Central memory CD8-positive, alpha-beta T cell (primary cell): ENCODE measurements at regions not wholly inside any gene's neighbourhood (a gene's known extent, or its start where the extent isn't known, plus 50 kb on each side); places are given as distances from the start of the nearest gene placed in this dataset.

Source experiments
- ATAC-seq: fragments of 150-1000 bp; cut with Tn5 transposase; replicated peaks from 2 replicates; pipeline ENCODE4 v1.10.0; 2022; ENCODE audit warnings: mild to moderate bottlenecking, moderate FRiP score, moderate number of reproducible peaks; ENCODE audit not compliant: poor library complexity, severe bottlenecking; ENCODE audit errors: extremely low read depth
- DNase-seq, 2 donors: peaks; one replicate each; pipeline ENCODE4 v3.0.0; 2021; ENCODE audit warnings: low spot score in 2 of 2
- H3K27ac Mint-ChIP-seq: one replicate; pipeline ENCODE4 v1.8.0; 2022; ENCODE audit warnings: low read depth, mild to moderate bottlenecking, moderate library complexity, mixed read lengths
- H3K27me3 Mint-ChIP-seq: one replicate; pipeline ENCODE4 v1.8.0; 2022; ENCODE audit warnings: mixed read lengths
- H3K36me3 Mint-ChIP-seq: one replicate; pipeline ENCODE4 v1.8.0; 2022; ENCODE audit warnings: mild to moderate bottlenecking, moderate library complexity, mixed read lengths; ENCODE audit not compliant: insufficient read depth
- H3K4me1 Mint-ChIP-seq: one replicate; pipeline ENCODE4 v1.8.0; 2022; ENCODE audit warnings: mixed read lengths
- H3K4me3 Mint-ChIP-seq: one replicate; pipeline ENCODE4 v1.8.0; 2022; ENCODE audit warnings: mild to moderate bottlenecking, moderate library complexity, mixed read lengths
- H3K9me3 Mint-ChIP-seq: one replicate; pipeline ENCODE4 v1.8.0; 2022; ENCODE audit warnings: mixed read lengths

GRCh38 chr13:111901267-111901915 lies 165.6 kb upstream of the SOX1 start:
- H3K4me1 Mint-ChIP-seq, result no peaks in the 10 kb centered on the region
- H3K36me3 Mint-ChIP-seq, result no peaks in the 10 kb centered on the region
- peaks cover 10% of the 10 kb centered on the region for H3K27me3 Mint-ChIP-seq
- H3K27ac Mint-ChIP-seq, result no peak overlapping the region
- peaks cover 5% of the 10 kb centered on the region for H3K9me3 Mint-ChIP-seq
- H3K4me3 Mint-ChIP-seq, result no peak overlapping the region
- DNase-seq, result no peak
- ATAC-seq, result no peak

- Mint-ChIP-seq H3K27ac (no peak overlapping the region), H3K36me3 (no peaks in the 10 kb centered on the region), H3K4me3 (no peak overlapping the region), H3K4me1 (no peaks in the 10 kb centered on the region), H3K27me3 (no peaks in the 10 kb centered on the region), H3K9me3 (peaks cover 5% of the 10 kb centered on the region)
- ATAC-seq (no peak), DNase-seq (no peak)
These were observed 164.2 kb upstream of the SOX1 start for GRCh38 chr13:111902726-111903125.

- Mint-ChIP-seq H3K36me3 (no peaks in the 10 kb centered on the region), H3K27me3 (no peaks in the 10 kb centered on the region), H3K27ac (no peak overlapping the region), H3K4me1 (no peaks in the 10 kb centered on the region), H3K4me3 (no peak overlapping the region), H3K9me3 (peaks cover 5% of the 10 kb centered on the region)
- DNase-seq, result no peak
- ATAC-seq, result no peak
These were observed 163.8 kb upstream of the SOX1 start for GRCh38 chr13:111903143-111903542.

- Mint-ChIP-seq H3K36me3 (no peaks in the 10 kb centered on the region), H3K4me1 (no peaks in the 10 kb centered on the region), H3K27ac (no peak overlapping the region), H3K9me3 (peaks cover 5% of the 10 kb centered on the region), H3K27me3 (no peaks in the 10 kb centered on the region), H3K4me3 (no peak overlapping the region)
- no peak for ATAC-seq
- DNase-seq, result no peak
These were observed 162.8 kb upstream of the SOX1 start for GRCh38 chr13:111904166-111904565.

- H3K9me3 Mint-ChIP-seq, result peaks cover 5% of the 10 kb centered on the region
- H3K27ac Mint-ChIP-seq, result no peak overlapping the region
These were observed 162.0 kb upstream of the SOX1 start for GRCh38 chr13:111904701-111905608.

GRCh38 chr13:111905609-111905945 lies 161.4 kb upstream of the SOX1 start:
- peaks cover 5% of the 10 kb centered on the region for H3K9me3 Mint-ChIP-seq
- no peak overlapping the region for H3K4me3 Mint-ChIP-seq
- DNase-seq, result no peak
- no peaks in the 10 kb centered on the region for H3K4me1 Mint-ChIP-seq
- no peak overlapping the region for H3K27ac Mint-ChIP-seq
- H3K27me3 Mint-ChIP-seq, result no peaks in the 10 kb centered on the region
- ATAC-seq, result no peak
- no peaks in the 10 kb centered on the region for H3K36me3 Mint-ChIP-seq

More at GRCh38 chr13:111904701-111905608, 162.0 kb upstream of the SOX1 start:
- ATAC-seq (no peak), DNase-seq (no peak)
- H3K4me1 Mint-ChIP-seq, result no peaks in the 10 kb centered on the region
- no peak overlapping the region for H3K4me3 Mint-ChIP-seq
- no peaks in the 10 kb centered on the region for H3K36me3 Mint-ChIP-seq
- H3K27me3 Mint-ChIP-seq, result no peaks in the 10 kb centered on the region

- ATAC-seq (no peak), DNase-seq (no peak)
- no peak overlapping the region for H3K4me3 Mint-ChIP-seq
- H3K27me3 Mint-ChIP-seq, result no peaks in the 10 kb centered on the region
- H3K27ac Mint-ChIP-seq, result no peak overlapping the region
- peaks cover 5% of the 10 kb centered on the region for H3K9me3 Mint-ChIP-seq
- no peaks in the 10 kb centered on the region for H3K4me1 Mint-ChIP-seq
- H3K36me3 Mint-ChIP-seq, result no peaks in the 10 kb centered on the region
These were observed 160.6 kb upstream of the SOX1 start for GRCh38 chr13:111906306-111906705.

- H3K4me1 Mint-ChIP-seq, result no peaks in the 10 kb centered on the region
- no peak overlapping the region for H3K27ac Mint-ChIP-seq
- no peaks in the 10 kb centered on the region for H3K27me3 Mint-ChIP-seq
- H3K36me3 Mint-ChIP-seq, result no peaks in the 10 kb centered on the region
- ATAC-seq (no peak), DNase-seq (no peak)
- no peak overlapping the region for H3K4me3 Mint-ChIP-seq
- peaks cover 5% of the 10 kb centered on the region for H3K9me3 Mint-ChIP-seq
These were observed 160.1 kb upstream of the SOX1 start for GRCh38 chr13:111906816-111907215.

GRCh38 chr13:111907341-111907880 lies 159.5 kb upstream of the SOX1 start:
- ATAC-seq, result no peak
- Mint-ChIP-seq H3K27ac (no peak overlapping the region), H3K4me1 (no peaks in the 10 kb centered on the region)

GRCh38 chr13:111908361-111908760 lies 158.6 kb upstream of the SOX1 start:
- no peak overlapping the region for H3K4me3 Mint-ChIP-seq
- no peaks in the 10 kb centered on the region for H3K4me1 Mint-ChIP-seq
- no peak overlapping the region for H3K27ac Mint-ChIP-seq
- peaks cover 5% of the 10 kb centered on the region for H3K9me3 Mint-ChIP-seq
- DNase-seq, result no peak
- no peak for ATAC-seq
- H3K27me3 Mint-ChIP-seq, result no peaks in the 10 kb centered on the region
- no peaks in the 10 kb centered on the region for H3K36me3 Mint-ChIP-seq

More at GRCh38 chr13:111907341-111907880, 159.5 kb upstream of the SOX1 start:
- no peaks in the 10 kb centered on the region for H3K36me3 Mint-ChIP-seq
- no peak overlapping the region for H3K4me3 Mint-ChIP-seq
- no peak for DNase-seq
- no peaks in the 10 kb centered on the region for H3K27me3 Mint-ChIP-seq
- peaks cover 5% of the 10 kb centered on the region for H3K9me3 Mint-ChIP-seq

GRCh38 chr13:111908981-111909380 lies 158.0 kb upstream of the SOX1 start:
- H3K27me3 Mint-ChIP-seq, result no peaks in the 10 kb centered on the region
- H3K4me3 Mint-ChIP-seq, result no peak overlapping the region
- DNase-seq (no peak), ATAC-seq (no peak)
- H3K4me1 Mint-ChIP-seq, result no peaks in the 10 kb centered on the region
- no peak overlapping the region for H3K27ac Mint-ChIP-seq
- no peaks in the 10 kb centered on the region for H3K36me3 Mint-ChIP-seq
- H3K9me3 Mint-ChIP-seq, result peaks cover 5% of the 10 kb centered on the region

- H3K4me3 Mint-ChIP-seq, result no peak overlapping the region
These were observed 157.4 kb upstream of the SOX1 start for GRCh38 chr13:111909501-111909900.

More at GRCh38 chr13:111909501-111909900, 157.4 kb upstream of the SOX1 start:
- DNase-seq, result no peak
- Mint-ChIP-seq H3K27ac (no peak overlapping the region), H3K9me3 (peaks cover 5% of the 10 kb centered on the region), H3K4me1 (no peaks in the 10 kb centered on the region), H3K36me3 (no peaks in the 10 kb centered on the region), H3K27me3 (no peaks in the 10 kb centered on the region)
- ATAC-seq, result no peak
